Prostate gland (tissue), 2 donors: ENCODE measurements at regions not wholly inside any gene's neighbourhood (a gene's known extent, or its start where the extent isn't known, plus 50 kb on each side); places are given as distances from the start of the nearest gene placed in this dataset.

Experiments
- DNase-seq: peaks from one replicate; pipeline ENCODE4 v3.0.0-alpha.2; 2019; ENCODE audit warnings: low spot score
- H3K27ac ChIP-seq, 2 donors: fragments of 200-600 bp; sonication (generic); 2 replicates each; pipeline ENCODE4 v1.5.1; 2017 to 2019
- H3K27me3 ChIP-seq: fragments of 200-600 bp; sonication (generic); replicated peaks from 2 replicates; pipeline ENCODE4 v1.5.1; 2019; ENCODE audit not compliant: insufficient read depth
- H3K36me3 ChIP-seq, 2 donors: fragments of 200-600 bp; sonication (generic); 1 replicate in 1 of 2; 2 replicates in 1 of 2; pipeline versions ENCODE4 v1.5.1 to v1.8.1; 2017 to 2019
- H3K4me1 ChIP-seq: fragments of 200-600 bp; sonication (generic); replicated peaks from 2 replicates; pipeline ENCODE4 v1.5.1; 2019
- H3K4me3 ChIP-seq, 2 donors: fragments of 200-600 bp; sonication (generic); 2 replicates each; pipeline ENCODE4 v1.5.1; 2017 to 2019
- H3K9me3 ChIP-seq: fragments of 200-600 bp; sonication (generic); 2 replicates; pipeline ENCODE4 v1.5.1; 2017
- POLR2A ChIP-seq: fragments of 450-650 bp; IDR thresholded peaks from one replicate; pipeline ENCODE4 v1.6.1; 2016; ENCODE audit warnings: antibody characterized with exemption, mild to moderate bottlenecking
- POLR2AphosphoS5 ChIP-seq: sonication (generic); formaldehyde crosslinking; IDR thresholded peaks from one replicate; pipeline ENCODE4 v1.6.1; 2017; ENCODE audit warnings: antibody characterized with exemption
- WGBS: methylation state at CpG from one replicate; pipeline ENCODE4 v1.1.5; 2018; 5-methylcytosine and 5-hydroxymethylcytosine counted together
- intact Hi-C: fragments of 100-400 bp; cut with DNase I; formaldehyde crosslinking; loops from one replicate; pipeline ENCODE4 v1.14.2; 2022
- TF ChIP-seq, protein P1 (sequence below), 4 experiments: fragments of 200-600 bp in 2 of 4; fragments of 450-650 bp in 2 of 4; sonication (generic) in 2 of 4; IDR thresholded peaks; 1 replicate in 3 of 4; 2 replicates in 1 of 4; pipeline ENCODE4 v1.5.1; 2016 to 2019; ENCODE audit warnings: antibody characterized with exemption in 4 of 4, mild to moderate bottlenecking in 2 of 4, moderate library complexity in 2 of 4

DNA sequence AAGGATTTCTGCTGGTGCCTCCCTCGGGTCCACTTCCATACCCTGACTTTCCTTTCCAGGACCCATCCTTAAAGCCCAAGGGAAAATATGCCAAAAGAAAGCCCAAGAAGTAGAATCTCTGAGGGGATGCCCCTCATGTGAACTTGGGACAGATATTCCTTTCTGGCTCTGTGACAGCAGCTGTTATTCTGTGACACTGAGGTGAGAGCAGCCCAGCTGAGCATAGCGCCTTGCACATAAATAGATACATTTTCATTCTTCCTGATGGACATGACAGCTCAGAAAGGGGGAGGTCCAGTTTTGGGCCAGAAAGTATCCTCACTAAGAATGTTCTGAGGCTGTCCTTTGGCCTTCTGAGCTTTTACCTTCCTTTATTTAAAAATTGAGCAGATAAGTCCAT lies 353.2 kb downstream of the SAMD5 start:
- DNase-seq: no peak
- 92% methylated on average over 2 of the region's 2 CpGs for WGBS

DNA sequence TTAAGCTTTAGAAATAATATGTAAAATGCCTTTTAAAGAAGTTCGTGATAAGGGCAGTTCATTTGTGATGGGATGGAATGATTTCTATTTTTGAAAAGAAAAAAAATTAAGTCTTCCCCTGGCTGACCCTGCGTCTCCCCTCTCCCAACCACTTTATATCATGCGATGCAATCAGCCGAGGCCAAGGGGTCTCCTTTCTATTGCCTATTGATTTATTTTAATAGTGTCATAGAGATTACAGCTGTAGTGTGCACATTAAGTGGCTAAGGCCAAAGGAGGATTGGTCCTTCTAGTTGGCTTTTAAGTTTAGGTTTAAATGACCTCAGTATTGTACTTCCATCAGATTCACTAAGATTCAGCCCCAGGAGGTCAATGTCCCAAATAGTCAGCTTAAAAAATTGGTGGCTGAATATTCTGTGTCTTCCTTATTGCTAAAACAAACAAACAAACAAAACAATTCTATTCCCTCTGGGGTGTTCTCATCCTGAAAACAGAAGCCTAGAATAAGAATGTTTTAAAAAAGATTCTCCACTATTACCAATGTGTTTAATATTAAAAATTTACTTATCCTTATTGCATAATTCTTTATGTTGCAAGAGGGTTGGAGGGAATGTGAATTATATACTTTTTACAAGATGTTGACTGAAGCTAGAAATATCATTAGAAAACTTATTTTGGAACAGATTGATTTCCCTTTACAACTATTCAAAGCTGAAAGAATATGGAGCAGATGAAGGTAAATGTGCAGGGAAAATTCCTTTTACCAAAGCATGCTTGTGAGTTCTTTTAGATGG lies 359.1 kb downstream of the SAMD5 start:
- TF ChIP-seq, protein P1, sequence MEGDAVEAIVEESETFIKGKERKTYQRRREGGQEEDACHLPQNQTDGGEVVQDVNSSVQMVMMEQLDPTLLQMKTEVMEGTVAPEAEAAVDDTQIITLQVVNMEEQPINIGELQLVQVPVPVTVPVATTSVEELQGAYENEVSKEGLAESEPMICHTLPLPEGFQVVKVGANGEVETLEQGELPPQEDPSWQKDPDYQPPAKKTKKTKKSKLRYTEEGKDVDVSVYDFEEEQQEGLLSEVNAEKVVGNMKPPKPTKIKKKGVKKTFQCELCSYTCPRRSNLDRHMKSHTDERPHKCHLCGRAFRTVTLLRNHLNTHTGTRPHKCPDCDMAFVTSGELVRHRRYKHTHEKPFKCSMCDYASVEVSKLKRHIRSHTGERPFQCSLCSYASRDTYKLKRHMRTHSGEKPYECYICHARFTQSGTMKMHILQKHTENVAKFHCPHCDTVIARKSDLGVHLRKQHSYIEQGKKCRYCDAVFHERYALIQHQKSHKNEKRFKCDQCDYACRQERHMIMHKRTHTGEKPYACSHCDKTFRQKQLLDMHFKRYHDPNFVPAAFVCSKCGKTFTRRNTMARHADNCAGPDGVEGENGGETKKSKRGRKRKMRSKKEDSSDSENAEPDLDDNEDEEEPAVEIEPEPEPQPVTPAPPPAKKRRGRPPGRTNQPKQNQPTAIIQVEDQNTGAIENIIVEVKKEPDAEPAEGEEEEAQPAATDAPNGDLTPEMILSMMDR (IDR thresholded peaks at IDR 0.05): no peak
- TF ChIP-seq POLR2AphosphoS5: no peak
- no peak for TF ChIP-seq POLR2A
- 90% methylated on average over 4 of the region's 4 CpGs for WGBS
- Histone ChIP-seq H3K9me3 (no peaks in the 10 kb centered on the region), H3K4me1 (no peaks in the 10 kb centered on the region), H3K4me3 (no peak overlapping the region), H3K36me3 (no peaks in the 10 kb centered on the region), H3K27me3 (no peaks in the 10 kb centered on the region), H3K27ac (no peak overlapping the region)
- no peak for DNase-seq
- intact Hi-C loops: no loop called here

More for the DNA sequence above, 353.2 kb downstream of the SAMD5 start:
- TF ChIP-seq POLR2AphosphoS5: no peak
- TF ChIP-seq, protein P1 (IDR thresholded peaks at IDR 0.05): no peak
- no peak for TF ChIP-seq POLR2A
- no peaks in the 10 kb centered on the region for H3K27me3 ChIP-seq
- no peak overlapping the region for H3K4me3 ChIP-seq
- no peaks in the 10 kb centered on the region for H3K36me3 ChIP-seq
- intact Hi-C loops: no loop called here
- no peaks in the 10 kb centered on the region for H3K4me1 ChIP-seq
- H3K27ac ChIP-seq: no peak overlapping the region
- no peaks in the 10 kb centered on the region for H3K9me3 ChIP-seq

DNA sequence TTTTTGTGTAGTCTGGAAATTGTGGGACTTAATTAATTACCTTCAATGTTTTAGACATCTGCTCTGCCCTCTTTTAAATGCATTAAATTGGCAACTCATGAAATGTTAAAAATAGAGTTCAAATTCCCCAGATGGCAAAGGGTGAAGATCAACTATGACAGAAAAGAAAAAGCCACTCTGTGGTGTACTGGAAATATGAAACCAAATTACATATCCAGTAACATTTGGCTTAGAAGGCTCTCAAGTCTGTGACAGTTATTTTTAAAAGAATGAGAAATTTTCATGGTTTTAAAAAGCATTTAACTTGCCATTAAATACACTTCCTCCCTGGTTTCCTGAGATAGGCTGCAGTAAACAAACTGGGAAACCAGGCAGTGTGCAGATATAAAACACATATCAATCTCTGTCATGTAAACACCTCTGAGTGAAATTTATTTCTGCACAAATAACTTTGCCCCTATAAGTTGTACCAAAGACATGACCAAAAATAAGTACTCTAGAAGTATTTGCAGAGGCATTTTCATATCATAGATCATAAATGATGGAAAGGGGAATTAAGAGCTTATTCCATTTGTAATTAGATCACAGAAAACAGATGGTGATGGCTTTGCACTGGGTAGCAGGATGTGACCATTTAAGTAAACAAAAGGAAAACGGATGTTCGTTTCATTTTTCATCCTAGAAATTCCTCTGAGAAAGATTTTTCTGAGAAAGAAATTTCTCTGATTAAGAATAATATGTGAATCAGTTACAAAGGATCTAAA lies 360.1 kb downstream of the SAMD5 start:
- intact Hi-C loops: no loop called here
- TF ChIP-seq POLR2A (no peak), POLR2AphosphoS5 (no peak)
- TF ChIP-seq, protein P1 (IDR thresholded peaks at IDR 0.05): no peak
- Histone ChIP-seq H3K9me3 (no peaks in the 10 kb centered on the region), H3K27me3 (no peaks in the 10 kb centered on the region), H3K4me3 (no peak overlapping the region), H3K4me1 (no peaks in the 10 kb centered on the region), H3K27ac (no peak overlapping the region), H3K36me3 (no peaks in the 10 kb centered on the region)
- 8% methylated on average over 2 of the region's 2 CpGs for WGBS
- DNase-seq: no peak

DNA sequence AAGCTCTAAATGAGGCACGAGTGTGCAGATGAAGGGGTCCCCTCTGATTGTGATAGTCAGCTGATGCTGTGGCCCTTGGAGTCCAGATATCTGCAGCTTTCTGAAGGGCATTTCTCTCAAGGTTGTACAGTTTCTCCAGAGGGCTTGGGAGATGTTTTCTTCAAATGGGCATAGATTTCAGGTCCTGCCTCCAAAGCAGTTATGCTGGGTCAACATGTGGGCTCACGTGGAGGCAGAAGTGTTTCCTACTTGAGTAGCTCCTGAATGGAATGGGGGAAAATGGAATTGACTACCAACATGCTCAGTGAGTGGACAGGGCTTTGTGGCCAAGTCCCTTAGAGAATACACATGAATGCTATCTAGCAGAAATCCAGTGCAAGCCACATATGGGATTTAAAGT lies 360.7 kb downstream of the SAMD5 start:
- intact Hi-C loops: no loop called here
- DNase-seq: no peak
- WGBS: 67% methylated on average over 2 of the region's 2 CpGs

More for the DNA sequence above, 360.7 kb downstream of the SAMD5 start:
- H3K27me3 ChIP-seq: no peaks in the 10 kb centered on the region
- no peaks in the 10 kb centered on the region for H3K4me1 ChIP-seq
- no peak for TF ChIP-seq POLR2AphosphoS5
- TF ChIP-seq POLR2A: no peak
- TF ChIP-seq, protein P1 (IDR thresholded peaks at IDR 0.05): no peak
- no peaks in the 10 kb centered on the region for H3K36me3 ChIP-seq
- no peak overlapping the region for H3K27ac ChIP-seq
- no peaks in the 10 kb centered on the region for H3K9me3 ChIP-seq
- H3K4me3 ChIP-seq: no peak overlapping the region
